GM12875 (cell line): ENCODE measurements at regions not wholly inside any gene's neighbourhood (a gene's known extent, or its start where the extent isn't known, plus 50 kb on each side); places are given as distances from the start of the nearest gene placed in this dataset.

Experiments used
- H3K4me3 ChIP-seq: one replicate; pipeline ENCODE4 v1.5.1; 2011; ENCODE audit warnings: low read depth, low read length, control low read depth
- CTCF ChIP-seq: IDR thresholded peaks from 2 replicates; pipeline ENCODE4 v1.5.1; 2011; ENCODE audit warnings: low read depth, mild to moderate bottlenecking, control low read depth, inconsistent platforms, low read length, moderate library complexity, borderline replicate concordance; ENCODE audit not compliant: insufficient read depth

GRCh38 chr14:101237252-101237616 is 324.1 kb upstream of the DIO3 start:
- no peak for TF ChIP-seq CTCF

GRCh38 chr14:101239065-101239464 is 322.2 kb upstream of the DIO3 start:
- no peak for TF ChIP-seq CTCF
- H3K4me3 ChIP-seq, result no peak overlapping the region

More at GRCh38 chr14:101237252-101237616, 324.1 kb upstream of the DIO3 start:
- no peak overlapping the region for H3K4me3 ChIP-seq

DNA sequence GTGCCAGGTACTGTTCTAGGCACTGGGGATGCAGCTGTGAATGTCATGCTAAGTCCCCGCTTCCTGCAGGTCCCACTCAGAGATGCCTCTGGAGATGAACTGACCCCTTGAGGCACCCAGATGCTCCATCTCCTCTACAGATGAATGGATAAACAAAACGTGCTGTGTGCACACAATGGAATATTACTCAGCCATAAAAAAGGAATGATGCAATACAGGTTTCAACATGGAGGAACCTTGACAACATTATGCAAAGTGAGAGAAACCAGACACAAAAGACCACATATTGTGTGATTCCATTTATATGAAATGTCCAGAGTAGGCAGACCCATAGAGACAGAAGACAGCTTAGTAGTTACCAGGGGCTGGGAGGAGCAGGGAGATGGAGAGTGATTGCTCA is 320.1 kb upstream of the DIO3 start:
- no peak for TF ChIP-seq CTCF
- H3K4me3 ChIP-seq, result no peak overlapping the region

- H3K4me3 ChIP-seq, result no peak overlapping the region
- TF ChIP-seq CTCF, result no peak
Measured at GRCh38 chr14:101241807-101242278, 319.5 kb upstream of the DIO3 start.

DNA sequence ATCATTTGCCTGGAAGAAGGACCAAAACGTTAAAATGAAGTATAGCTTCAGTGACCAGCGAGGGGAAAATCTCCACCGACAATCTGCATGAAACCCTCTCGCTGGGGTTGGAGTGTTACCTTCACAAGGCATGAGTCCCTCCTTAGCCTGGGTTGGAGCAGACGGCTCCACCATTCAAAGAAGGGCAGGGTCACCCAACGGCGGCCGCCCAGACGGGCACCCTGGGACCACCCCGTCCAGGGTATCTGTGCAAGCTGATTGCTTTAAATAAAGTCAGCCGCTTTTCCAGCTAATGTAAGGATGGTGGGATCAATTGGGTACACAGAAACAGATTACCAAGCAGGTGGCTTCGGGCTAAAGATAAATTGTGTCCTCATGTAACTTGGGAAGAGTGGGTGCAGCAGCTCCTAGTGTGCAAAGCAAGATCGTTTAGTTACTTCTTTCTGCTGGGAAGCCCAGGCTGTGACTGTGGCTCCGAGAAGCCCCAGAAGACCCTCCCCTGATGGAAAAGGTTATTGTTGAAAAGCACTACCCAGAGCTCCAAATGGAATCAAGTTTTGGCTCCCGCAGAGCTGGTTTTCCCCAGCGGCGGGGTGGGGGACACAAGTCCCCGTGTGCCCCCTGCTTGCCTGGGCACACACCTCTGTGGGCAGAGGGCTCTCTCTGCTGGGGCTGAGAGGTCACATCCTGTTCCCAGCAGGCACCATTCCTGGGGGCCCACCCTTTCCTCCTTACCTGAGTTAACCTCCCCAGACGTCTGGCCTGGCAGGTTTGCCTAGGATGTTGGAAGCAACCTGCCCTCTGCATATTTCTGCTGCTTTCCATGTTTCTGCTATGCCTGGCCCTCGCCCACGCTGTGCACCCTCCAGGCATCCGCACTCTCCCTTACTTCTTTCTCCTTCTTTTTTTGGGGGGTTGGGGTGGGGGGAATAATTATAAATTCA is 318.6 kb upstream of the DIO3 start:
- TF ChIP-seq CTCF, result no peak
- H3K4me3 ChIP-seq, result no peak overlapping the region

- no peak overlapping the region for H3K4me3 ChIP-seq
- TF ChIP-seq CTCF, result no peak
Measured at GRCh38 chr14:101243587-101244338, 317.5 kb upstream of the DIO3 start.
